ENCODE measurements at regions not wholly inside any gene's neighbourhood (a gene's known extent, or its start where the extent isn't known, plus 50 kb on each side); places are given as distances from the start of the nearest gene placed in this dataset.

GRCh38 chr2:126771501-126772195, 115.7 kb downstream of the GYPC start:
- H3K27me3 Mint-ChIP-seq (ENCODE audit: insufficient read depth, low read depth, poor library complexity) = peaks cover 12% of the 10 kb centered on the region
- Histone ChIP-seq H3K27me3 (ENCODE audit: insufficient read depth) (peaks cover 5% of the 10 kb centered on the region; the same call in 1 of the 2 replicates), H3K4me1 (ENCODE audit: insufficient read depth) (no peaks in the 10 kb centered on the region), H3K36me3 (ENCODE audit: insufficient read depth) (no peaks in the 10 kb centered on the region), H3K79me2 (replicated peaks; ENCODE audit: insufficient read depth) (no peaks in the 10 kb centered on the region), H3K4me3 (no peak overlapping the region), H3K4me2 (no peak overlapping the region), H3K9me2 (ENCODE audit: insufficient read depth) (0 out of 2 replicates have a peak, but pooled peaks cover 5% of the 10 kb centered on the region), H3F3A (replicated peaks; ENCODE audit: low read depth) (no peaks in the 10 kb centered on the region), H4K20me1 (replicated peaks; ENCODE audit: insufficient read depth) (no peaks in the 10 kb centered on the region), H2AFZ (peak overlapping the region; percentile 86), H3K27ac (ENCODE audit: low read depth) (no peak overlapping the region)
- no peak overlapping the region for H3K4me3 Mint-ChIP-seq
- no peak overlapping the region for H3K27ac Mint-ChIP-seq
- DNase-seq (ENCODE audit: low spot score) (peak; percentile 27), ATAC-seq (peak; percentile 53)
- TF ChIP-seq ETS1 (IDR thresholded peaks at IDR 0.05) = no peak
- no peaks in the 10 kb centered on the region; the same call in 2 of the 3 replicates for H3K36me3 Mint-ChIP-seq (ENCODE audit: low read depth)
- no peaks in the 10 kb centered on the region; the same call in 2 of the 3 replicates for H3K9me3 Mint-ChIP-seq
- peaks cover 4% of the 10 kb centered on the region; the same call in 1 of the 3 replicates for H3K4me1 Mint-ChIP-seq

GRCh38 chr2:126774290-126774689, 118.3 kb downstream of the GYPC start:
- ATAC-seq (no peak), DNase-seq (ENCODE audit: low spot score) (no peak)
- H3K27me3 ChIP-seq (ENCODE audit: insufficient read depth) = peaks cover 5% of the 10 kb centered on the region; the same call in 1 of the 2 replicates
- H3K79me2 ChIP-seq (replicated peaks; ENCODE audit: insufficient read depth) = no peaks in the 10 kb centered on the region
- no peak overlapping the region for H3K27ac ChIP-seq (ENCODE audit: low read depth)
- no peak overlapping the region for H2AFZ ChIP-seq
- peaks cover 17% of the 10 kb centered on the region for H3K27me3 Mint-ChIP-seq (ENCODE audit: insufficient read depth, low read depth, poor library complexity)
- H3K9me3 Mint-ChIP-seq = no peaks in the 10 kb centered on the region; the same call in 2 of the 3 replicates
- H3K9me2 ChIP-seq (ENCODE audit: insufficient read depth) = 0 out of 2 replicates have a peak, but pooled peaks cover 4% of the 10 kb centered on the region
- no peak overlapping the region for H3K4me3 Mint-ChIP-seq
- peaks cover 8% of the 10 kb centered on the region; the same call in 2 of the 3 replicates for H3K4me1 Mint-ChIP-seq
- H3K36me3 Mint-ChIP-seq (ENCODE audit: low read depth) = no peaks in the 10 kb centered on the region; the same call in 2 of the 3 replicates
- no peak overlapping the region for H3K4me3 ChIP-seq
- H3K36me3 ChIP-seq (ENCODE audit: insufficient read depth) = no peaks in the 10 kb centered on the region
- H3F3A ChIP-seq (replicated peaks; ENCODE audit: low read depth) = no peaks in the 10 kb centered on the region
- H3K4me1 ChIP-seq (ENCODE audit: insufficient read depth) = no peaks in the 10 kb centered on the region
- H3K27ac Mint-ChIP-seq = no peak overlapping the region
- no peaks in the 10 kb centered on the region for H4K20me1 ChIP-seq (replicated peaks; ENCODE audit: insufficient read depth)
- no peak overlapping the region for H3K4me2 ChIP-seq
- TF ChIP-seq CTCF (conservative IDR thresholded peaks at IDR 0.05; ENCODE audit: low read depth in 2 of 2) = no peak
- TF ChIP-seq ZNF462 (CRISPR knock-in tag; IDR thresholded peaks at IDR 0.05) = no peak
- TF ChIP-seq EZH2phosphoT487 (IDR thresholded peaks at IDR 0.05; ENCODE audit: unreplicated experiment) = no peak
- TF ChIP-seq ZNF114 (CRISPR knock-in tag; IDR thresholded peaks at IDR 0.05) = no peak
- no peak for TF ChIP-seq ZNF331 (CRISPR knock-in tag; IDR thresholded peaks at IDR 0.05; ENCODE audit: low read depth)
- no peak for TF ChIP-seq CREB1 (CRISPR knock-in tag; IDR thresholded peaks at IDR 0.05; ENCODE audit: low read depth)
- TF ChIP-seq POLR2AphosphoS5 (IDR thresholded peaks at IDR 0.05; ENCODE audit: low read depth) = no peak
- TF ChIP-seq STAT1 (IDR thresholded peaks at IDR 0.05; ENCODE audit: unreplicated experiment) = no peak
